Endothelial cell (in vitro differentiated cells): ENCODE measurements at regions not wholly inside any gene's neighbourhood (a gene's known extent, or its start where the extent isn't known, plus 50 kb on each side); places are given as distances from the start of the nearest gene placed in this dataset.

ENCODE experiments used
- DNase-seq: peaks from one replicate; pipeline ENCODE4 v3.0.0; 2021; ENCODE audit warnings: low spot score
- H3K27ac Mint-ChIP-seq: one replicate; pipeline ENCODE4 v1.8.0; 2021; ENCODE audit warnings: mixed read lengths, inconsistent platforms; ENCODE audit not compliant: unreplicated experiment
- H3K27me3 Mint-ChIP-seq: one replicate; pipeline ENCODE4 v1.8.0; 2021; ENCODE audit warnings: mild to moderate bottlenecking, moderate library complexity, mixed read lengths, inconsistent platforms; ENCODE audit not compliant: unreplicated experiment
- H3K36me3 Mint-ChIP-seq: one replicate; pipeline ENCODE4 v1.8.0; 2021; ENCODE audit warnings: mild to moderate bottlenecking, low read depth, mixed read lengths, inconsistent platforms; ENCODE audit not compliant: unreplicated experiment
- H3K4me1 Mint-ChIP-seq: one replicate; pipeline ENCODE4 v1.8.0; 2021; ENCODE audit warnings: mild to moderate bottlenecking, mixed read lengths, inconsistent platforms; ENCODE audit not compliant: unreplicated experiment
- H3K4me3 Mint-ChIP-seq: one replicate; pipeline ENCODE4 v1.8.0; 2021; ENCODE audit warnings: mild to moderate bottlenecking, mixed read lengths, inconsistent platforms; ENCODE audit not compliant: unreplicated experiment
- H3K9me3 Mint-ChIP-seq: one replicate; pipeline ENCODE4 v1.8.0; 2021; ENCODE audit warnings: mixed read lengths, inconsistent platforms; ENCODE audit not compliant: unreplicated experiment
- CTCF ChIP-seq: fragments of 200-600 bp; sonication (generic); IDR thresholded peaks from one replicate; pipeline ENCODE4 v1.5.0; 2021; ENCODE audit warnings: antibody characterized with exemption; ENCODE audit not compliant: unreplicated experiment

- TF ChIP-seq CTCF: no peak
- Mint-ChIP-seq H3K27ac (no peak overlapping the region), H3K9me3 (no peaks in the 10 kb centered on the region), H3K4me3 (no peak overlapping the region), H3K27me3 (no peaks in the 10 kb centered on the region), H3K36me3 (no peaks in the 10 kb centered on the region), H3K4me1 (no peaks in the 10 kb centered on the region)
- DNase-seq: no peak
Observed at GRCh38 chr6:140048202-140048790, 673.8 kb upstream of the CITED2 start.

GRCh38 chr6:140047321-140047720, 672.9 kb upstream of the CITED2 start:
- no peak for DNase-seq
- Mint-ChIP-seq H3K4me1 (no peaks in the 10 kb centered on the region), H3K36me3 (no peaks in the 10 kb centered on the region), H3K27me3 (no peaks in the 10 kb centered on the region), H3K9me3 (no peaks in the 10 kb centered on the region), H3K4me3 (no peak overlapping the region), H3K27ac (no peak overlapping the region)
- no peak for TF ChIP-seq CTCF

- no peaks in the 10 kb centered on the region for H3K9me3 Mint-ChIP-seq
- H3K4me3 Mint-ChIP-seq: no peak overlapping the region
- H3K27me3 Mint-ChIP-seq: no peaks in the 10 kb centered on the region
- H3K36me3 Mint-ChIP-seq: no peaks in the 10 kb centered on the region
- H3K27ac Mint-ChIP-seq: no peak overlapping the region
- DNase-seq: no peak
- no peak for TF ChIP-seq CTCF
- H3K4me1 Mint-ChIP-seq: no peaks in the 10 kb centered on the region
Observed at GRCh38 chr6:140046016-140046632, 671.7 kb upstream of the CITED2 start.

- TF ChIP-seq CTCF: no peak
- Mint-ChIP-seq H3K4me1 (no peaks in the 10 kb centered on the region), H3K4me3 (no peak overlapping the region), H3K27me3 (no peaks in the 10 kb centered on the region), H3K27ac (no peak overlapping the region), H3K36me3 (no peaks in the 10 kb centered on the region), H3K9me3 (no peaks in the 10 kb centered on the region)
- no peak for DNase-seq
Observed at GRCh38 chr6:140045116-140045515, 670.7 kb upstream of the CITED2 start.

GRCh38 chr6:140044626-140045025, 670.2 kb upstream of the CITED2 start:
- Mint-ChIP-seq H3K27ac (no peak overlapping the region), H3K4me3 (no peak overlapping the region), H3K27me3 (no peaks in the 10 kb centered on the region), H3K36me3 (no peaks in the 10 kb centered on the region), H3K4me1 (no peaks in the 10 kb centered on the region), H3K9me3 (no peaks in the 10 kb centered on the region)
- DNase-seq: no peak
- no peak for TF ChIP-seq CTCF
